NCI-H69 (cell line): ENCODE measurements at regions not wholly inside any gene's neighbourhood (a gene's known extent, or its start where the extent isn't known, plus 50 kb on each side); places are given as distances from the start of the nearest gene placed in this dataset.
"Not testable (repeated sequence)": the region's sequence is repeated elsewhere in the genome, so short reads cannot be mapped to it uniquely, and the experiment has no call there.

ENCODE experiments used
- DNase-seq: peaks from one replicate; lab custom pipeline; 2025; lab: John Stamatoyannopoulos, UW

GRCh38 chr7:138220321-138220720 lies 144.1 kb downstream of the AKR1D1 start:
- DNase-seq = not testable (repeated sequence)

GRCh38 chr7:138221388-138221787 lies 145.1 kb downstream of the AKR1D1 start:
- not testable (repeated sequence) for DNase-seq

GRCh38 chr7:138223402-138223879 lies 147.2 kb downstream of the AKR1D1 start:
- DNase-seq = no peak

- peak; percentile 26 for DNase-seq
Measured at GRCh38 chr7:138226001-138226476, 149.8 kb downstream of the AKR1D1 start.

- DNase-seq = no peak
Measured at GRCh38 chr7:138226745-138227279, 150.6 kb downstream of the AKR1D1 start.

- DNase-seq = no peak
Measured at GRCh38 chr7:138228119-138228518, 151.9 kb downstream of the AKR1D1 start.

GRCh38 chr7:138228769-138229168 lies 152.5 kb downstream of the AKR1D1 start:
- DNase-seq = no peak

- DNase-seq = no peak
Measured at GRCh38 chr7:138233189-138233588, 156.9 kb downstream of the AKR1D1 start.

- DNase-seq = no peak
Measured at GRCh38 chr7:138235207-138235606, 158.9 kb downstream of the AKR1D1 start.

GRCh38 chr7:138237995-138238394 lies 161.7 kb downstream of the AKR1D1 start:
- DNase-seq = no peak

GRCh38 chr7:138238734-138239659 lies 162.7 kb downstream of the AKR1D1 start:
- peak; percentile 49 for DNase-seq

GRCh38 chr7:138243430-138243829 lies 167.2 kb downstream of the AKR1D1 start:
- peak; percentile 88 for DNase-seq

GRCh38 chr7:138243836-138244235 lies 167.6 kb downstream of the AKR1D1 start:
- DNase-seq = no peak

- DNase-seq = no peak
Measured at GRCh38 chr7:138244606-138245005, 168.3 kb downstream of the AKR1D1 start.

GRCh38 chr7:138245216-138245615 lies 169.0 kb downstream of the AKR1D1 start:
- DNase-seq = no peak

- DNase-seq = no peak
Measured at GRCh38 chr7:138245682-138246081, 169.4 kb downstream of the AKR1D1 start.

GRCh38 chr7:138246428-138246827 lies 170.2 kb downstream of the AKR1D1 start:
- no peak for DNase-seq

- DNase-seq = no peak
Measured at GRCh38 chr7:138247081-138247480, 170.8 kb downstream of the AKR1D1 start.

GRCh38 chr7:138247568-138248333 lies 171.5 kb downstream of the AKR1D1 start:
- DNase-seq = no peak

- DNase-seq = no peak
Measured at GRCh38 chr7:138248609-138249008, 172.3 kb downstream of the AKR1D1 start.

GRCh38 chr7:138249975-138250374 lies 173.7 kb downstream of the AKR1D1 start:
- no peak for DNase-seq

GRCh38 chr7:138252666-138253065 lies 176.4 kb downstream of the AKR1D1 start:
- DNase-seq = not testable (repeated sequence)
